Stimulated activated CD8-positive, alpha-beta memory T cell treated with anti-CD3 and anti-CD28 coated beads, Interleukin-12 subunit alpha, Interleukin-12 subunit beta, amount 100 ng/mL, for 1 hour (primary cell): ENCODE measurements at regions not wholly inside any gene's neighbourhood (a gene's known extent, or its start where the extent isn't known, plus 50 kb on each side); places are given as distances from the start of the nearest gene placed in this dataset.

Experiments used
- DNase-seq: peaks from one replicate; pipeline ENCODE4 v3.0.0-alpha.2; 2020; ENCODE audit warnings: low read depth

- DNase-seq = no peak
Observed at GRCh38 chr4:89599026-89599425, 237.9 kb downstream of the SNCA start.

- DNase-seq = no peak
Observed at GRCh38 chr4:89598602-89599001, 238.4 kb downstream of the SNCA start.

GRCh38 chr4:89595125-89595789, 241.7 kb downstream of the SNCA start:
- no peak for DNase-seq

GRCh38 chr4:89590128-89590527, 246.8 kb downstream of the SNCA start:
- no peak for DNase-seq

GRCh38 chr4:89588421-89588820, 248.5 kb downstream of the SNCA start:
- DNase-seq = no peak

GRCh38 chr4:89587364-89587763, 249.6 kb downstream of the SNCA start:
- DNase-seq = no peak

GRCh38 chr4:89586864-89587263, 250.1 kb downstream of the SNCA start:
- DNase-seq = no peak

- no peak for DNase-seq
Observed at GRCh38 chr4:89586318-89586717, 250.6 kb downstream of the SNCA start.

GRCh38 chr4:89582756-89583505, 254.0 kb downstream of the SNCA start:
- no peak for DNase-seq

GRCh38 chr4:89579771-89580170, 257.2 kb downstream of the SNCA start:
- no peak for DNase-seq

GRCh38 chr4:89576246-89576645, 260.7 kb downstream of the SNCA start:
- no peak for DNase-seq

- DNase-seq = no peak
Observed at GRCh38 chr4:89575840-89576239, 261.1 kb downstream of the SNCA start.

GRCh38 chr4:89574176-89574575, 262.8 kb downstream of the SNCA start:
- no peak for DNase-seq

GRCh38 chr4:89573656-89574055, 263.3 kb downstream of the SNCA start:
- DNase-seq = no peak

- no peak for DNase-seq
Observed at GRCh38 chr4:89572224-89572858, 264.6 kb downstream of the SNCA start.

- no peak for DNase-seq
Observed at GRCh38 chr4:89570931-89571330, 263.3 kb upstream of the GPRIN3 start.

- DNase-seq = no peak
Observed at GRCh38 chr4:89567936-89568335, 260.3 kb upstream of the GPRIN3 start.

- no peak for DNase-seq
Observed at GRCh38 chr4:89563431-89563830, 255.8 kb upstream of the GPRIN3 start.

GRCh38 chr4:89562746-89563145, 255.1 kb upstream of the GPRIN3 start:
- no peak for DNase-seq

GRCh38 chr4:89561048-89561447, 253.4 kb upstream of the GPRIN3 start:
- DNase-seq = no peak

- no peak for DNase-seq
Observed at GRCh38 chr4:89558147-89558546, 250.5 kb upstream of the GPRIN3 start.

GRCh38 chr4:89556601-89557305, 249.2 kb upstream of the GPRIN3 start:
- DNase-seq = no peak

- no peak for DNase-seq
Observed at GRCh38 chr4:89551191-89551590, 243.6 kb upstream of the GPRIN3 start.
